Smooth muscle cell (in vitro differentiated cells): ENCODE measurements at regions not wholly inside any gene's neighbourhood (a gene's known extent, or its start where the extent isn't known, plus 50 kb on each side); places are given as distances from the start of the nearest gene placed in this dataset.

Source experiments
- DNase-seq: peaks from one replicate; lab custom pipeline; 2025; ENCODE audit not compliant: unreplicated experiment; lab: John Stamatoyannopoulos, UW
- H2AFZ ChIP-seq: fragments of 200-600 bp; sonication (generic); 2 replicates; pipeline ENCODE4 v1.6.0; 2016; ENCODE audit warnings: antibody characterized with exemption, low read depth, mild to moderate bottlenecking
- H3F3A ChIP-seq: fragments of 200-600 bp; sonication (generic); 2 replicates; pipeline ENCODE4 v1.6.0; 2017; ENCODE audit warnings: antibody characterized with exemption, low read depth
- H3K27ac ChIP-seq: fragments of 200-600 bp; sonication (generic); 2 replicates; pipeline ENCODE4 v1.5.1; 2016; ENCODE audit warnings: low read depth, mild to moderate bottlenecking
- H3K27me3 ChIP-seq: fragments of 200-600 bp; sonication (generic); 2 replicates; pipeline ENCODE4 v1.6.1; 2016; ENCODE audit warnings: low read depth, mild to moderate bottlenecking
- H3K36me3 ChIP-seq: fragments of 200-600 bp; sonication (generic); 2 replicates; pipeline ENCODE4 v1.5.1; 2016; ENCODE audit warnings: low read depth
- H3K4me1 ChIP-seq: fragments of 200-600 bp; sonication (generic); 2 replicates; pipeline ENCODE4 v1.5.1; 2016; ENCODE audit warnings: low read depth
- H3K4me2 ChIP-seq: fragments of 200-600 bp; sonication (generic); 2 replicates; pipeline ENCODE4 v1.6.0; 2016; ENCODE audit warnings: mild to moderate bottlenecking
- H3K4me3 ChIP-seq: fragments of 200-600 bp; sonication (generic); 2 replicates; pipeline ENCODE4 v1.5.1; 2016; ENCODE audit warnings: mild to moderate bottlenecking
- H3K79me2 ChIP-seq: fragments of 200-600 bp; sonication (generic); 2 replicates; pipeline ENCODE4 v1.6.0; 2016; ENCODE audit warnings: low read depth, mild to moderate bottlenecking
- H3K9ac ChIP-seq: fragments of 200-600 bp; sonication (generic); 2 replicates; pipeline ENCODE4 v1.6.0; 2016; ENCODE audit warnings: low read depth
- H3K9me3 ChIP-seq: fragments of 200-600 bp; sonication (generic); replicated peaks from 2 replicates; pipeline ENCODE4 v1.5.1; 2016; ENCODE audit warnings: low read depth
- H4K20me1 ChIP-seq: fragments of 200-600 bp; sonication (generic); 2 replicates; pipeline ENCODE4 v1.6.0; 2016; ENCODE audit warnings: low read depth
- WGBS: methylation state at CpG from one replicate; pipeline ENCODE4 v1.1.7; 2016; ENCODE audit warnings: low lambda C conversion rate; 5-methylcytosine and 5-hydroxymethylcytosine counted together
- TF ChIP-seq, protein P1 (sequence below): fragments of 200-600 bp; sonication (generic); IDR thresholded peaks from 2 replicates; pipeline ENCODE4 v1.5.1; 2017; ENCODE audit warnings: borderline replicate concordance, mild to moderate bottlenecking, antibody characterized with exemption; ENCODE audit not compliant: insufficient read depth, poor library complexity, severe bottlenecking

- no peak overlapping the region for H3K27ac ChIP-seq
- no peaks in the 10 kb centered on the region for H3K9me3 ChIP-seq
- no peaks in the 10 kb centered on the region for H4K20me1 ChIP-seq
- TF ChIP-seq, protein P1, sequence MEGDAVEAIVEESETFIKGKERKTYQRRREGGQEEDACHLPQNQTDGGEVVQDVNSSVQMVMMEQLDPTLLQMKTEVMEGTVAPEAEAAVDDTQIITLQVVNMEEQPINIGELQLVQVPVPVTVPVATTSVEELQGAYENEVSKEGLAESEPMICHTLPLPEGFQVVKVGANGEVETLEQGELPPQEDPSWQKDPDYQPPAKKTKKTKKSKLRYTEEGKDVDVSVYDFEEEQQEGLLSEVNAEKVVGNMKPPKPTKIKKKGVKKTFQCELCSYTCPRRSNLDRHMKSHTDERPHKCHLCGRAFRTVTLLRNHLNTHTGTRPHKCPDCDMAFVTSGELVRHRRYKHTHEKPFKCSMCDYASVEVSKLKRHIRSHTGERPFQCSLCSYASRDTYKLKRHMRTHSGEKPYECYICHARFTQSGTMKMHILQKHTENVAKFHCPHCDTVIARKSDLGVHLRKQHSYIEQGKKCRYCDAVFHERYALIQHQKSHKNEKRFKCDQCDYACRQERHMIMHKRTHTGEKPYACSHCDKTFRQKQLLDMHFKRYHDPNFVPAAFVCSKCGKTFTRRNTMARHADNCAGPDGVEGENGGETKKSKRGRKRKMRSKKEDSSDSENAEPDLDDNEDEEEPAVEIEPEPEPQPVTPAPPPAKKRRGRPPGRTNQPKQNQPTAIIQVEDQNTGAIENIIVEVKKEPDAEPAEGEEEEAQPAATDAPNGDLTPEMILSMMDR: no peak
- no peak overlapping the region for H2AFZ ChIP-seq
- H3K9ac ChIP-seq: no peak overlapping the region
- no peak overlapping the region for H3K4me2 ChIP-seq
- H3K36me3 ChIP-seq: no peaks in the 10 kb centered on the region
- H3K79me2 ChIP-seq: no peaks in the 10 kb centered on the region
- H3K4me1 ChIP-seq: peaks cover 15% of the 10 kb centered on the region
- DNase-seq: no peak
- no peaks in the 10 kb centered on the region for H3F3A ChIP-seq
- H3K4me3 ChIP-seq: no peak overlapping the region
- H3K27me3 ChIP-seq: peaks cover 34% of the 10 kb centered on the region
- 69% methylated on average over 11 of the region's 11 CpGs for WGBS
Measured at GRCh38 chr19:5395556-5395955, 54.9 kb upstream of the PTPRS start.

DNA sequence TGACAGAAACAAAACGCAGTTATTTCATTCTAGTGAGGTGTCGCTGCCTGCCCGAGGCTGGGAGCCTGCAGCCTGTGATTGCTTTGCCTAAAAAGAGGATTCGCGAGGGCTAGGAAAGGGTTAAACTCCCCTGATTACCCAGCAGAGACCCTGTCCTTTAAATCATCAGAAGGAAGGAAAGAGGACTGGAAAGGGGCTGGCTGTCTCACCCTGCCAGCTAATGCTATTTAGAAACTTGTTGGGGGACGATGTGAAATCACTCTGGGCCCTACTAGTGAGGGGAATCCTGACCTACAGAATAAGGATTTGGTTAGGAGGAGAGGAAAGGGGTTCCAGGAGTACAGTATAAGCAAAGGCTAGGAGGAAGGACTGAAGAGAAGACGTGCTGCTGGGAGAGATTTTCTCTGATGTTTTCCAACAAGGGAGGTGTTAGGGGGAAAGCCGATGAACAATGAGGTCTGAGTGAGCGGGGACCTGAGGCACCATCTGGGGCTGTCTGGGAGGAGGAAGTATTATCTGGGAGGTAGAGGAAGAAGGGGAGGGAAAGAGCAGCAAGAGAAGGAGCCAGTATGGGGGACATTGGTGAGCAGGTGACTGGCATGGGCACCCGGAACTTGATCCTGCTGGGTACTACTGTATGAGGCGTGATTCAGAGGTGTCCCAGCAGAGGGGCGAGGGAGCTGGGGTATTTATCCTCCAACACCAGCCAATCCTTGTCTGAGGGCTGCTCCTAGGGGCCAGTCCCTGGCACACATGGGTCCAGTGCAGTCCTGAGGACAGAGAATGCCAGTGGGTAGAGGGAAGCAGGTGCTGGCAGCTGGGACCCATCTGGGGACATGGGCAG is 55.7 kb upstream of the PTPRS start:
- WGBS: 49% methylated on average over 12 of the region's 12 CpGs
- Histone ChIP-seq H3K27ac (no peak overlapping the region), H3K36me3 (no peaks in the 10 kb centered on the region), H3K27me3 (peaks cover 34% of the 10 kb centered on the region), H3K9ac (no peak overlapping the region), H3K4me1 (peaks cover 15% of the 10 kb centered on the region), H3F3A (no peaks in the 10 kb centered on the region), H3K4me2 (no peak overlapping the region), H4K20me1 (no peaks in the 10 kb centered on the region), H2AFZ (no peak overlapping the region), H3K4me3 (no peak overlapping the region), H3K9me3 (no peaks in the 10 kb centered on the region), H3K79me2 (no peaks in the 10 kb centered on the region)
- DNase-seq: no peak
- TF ChIP-seq, protein P1: no peak

DNA sequence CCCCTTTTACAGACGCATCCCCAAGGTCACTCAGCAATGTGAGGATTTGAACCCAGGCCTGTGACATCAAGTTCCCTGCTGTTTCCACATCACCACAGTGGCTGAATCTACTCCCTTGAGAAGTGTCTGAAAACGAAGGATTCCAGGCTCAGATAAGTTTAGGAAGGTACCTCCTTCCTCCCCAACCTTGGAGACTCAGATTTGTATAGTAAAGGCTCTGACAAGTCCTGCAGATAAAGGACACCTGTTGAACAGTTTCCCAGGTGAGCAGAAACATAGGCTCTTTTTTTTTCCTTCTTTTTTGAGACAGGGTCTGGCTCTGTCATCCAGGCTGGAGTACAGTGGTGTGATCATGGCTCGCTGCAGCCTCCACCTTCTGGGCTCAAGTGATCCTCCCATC is 56.4 kb upstream of the PTPRS start:
- Histone ChIP-seq H3K9ac (no peak overlapping the region), H3K36me3 (no peaks in the 10 kb centered on the region), H4K20me1 (no peaks in the 10 kb centered on the region), H3K4me1 (peaks cover 15% of the 10 kb centered on the region), H2AFZ (no peak overlapping the region), H3K4me2 (no peak overlapping the region), H3K27ac (no peak overlapping the region), H3K27me3 (peaks cover 34% of the 10 kb centered on the region), H3K79me2 (no peaks in the 10 kb centered on the region), H3F3A (no peaks in the 10 kb centered on the region), H3K9me3 (no peaks in the 10 kb centered on the region), H3K4me3 (no peak overlapping the region)
- WGBS: 70% methylated on average over 3 of the region's 3 CpGs
- TF ChIP-seq, protein P1: no peak
- DNase-seq: no peak
